Muscle of leg (tissue), 3 donors: ENCODE measurements at regions not wholly inside any gene's neighbourhood (a gene's known extent, or its start where the extent isn't known, plus 50 kb on each side); places are given as distances from the start of the nearest gene placed in this dataset.

Experiments used
- DNase-seq: peaks from one replicate; pipeline ENCODE4 v3.0.0; 2013
- H3K27ac ChIP-seq: one replicate; pipeline ENCODE4 v1.5.1; 2013; ENCODE audit warnings: mild to moderate bottlenecking, low read length, control low read depth
- H3K27me3 ChIP-seq: one replicate; pipeline ENCODE4 v1.6.1; 2013; ENCODE audit warnings: low read length; ENCODE audit not compliant: control insufficient read depth, insufficient read depth
- H3K36me3 ChIP-seq: one replicate; pipeline ENCODE4 v1.6.1; 2013; ENCODE audit warnings: low read length; ENCODE audit not compliant: control insufficient read depth, insufficient read depth
- H3K4me1 ChIP-seq: one replicate; pipeline ENCODE4 v1.6.1; 2013; ENCODE audit warnings: low read length; ENCODE audit not compliant: control insufficient read depth, insufficient read depth
- H3K4me3 ChIP-seq: one replicate; pipeline ENCODE4 v1.5.1; 2013; ENCODE audit warnings: low read length, control low read depth
- H3K9me3 ChIP-seq: replicated peaks from 2 replicates; pipeline ENCODE4 v1.6.1; 2013; ENCODE audit warnings: low read depth, low read length; ENCODE audit not compliant: control insufficient read depth
- WGBS: methylation state at CpG from one replicate; pipeline ENCODE4 v1.1.5; 2013; ENCODE audit warnings: missing lambda C conversion rate; ENCODE audit not compliant: insufficient coverage; 5-methylcytosine and 5-hydroxymethylcytosine counted together

GRCh38 chr6:56808871-56809359 lies 146.0 kb upstream of the BEND6 start:
- peak overlapping the region; percentile 43 for H3K27ac ChIP-seq
- peak; percentile 28 for DNase-seq
- H3K36me3 ChIP-seq, result no peaks in the 10 kb centered on the region
- H3K27me3 ChIP-seq, result no peaks in the 10 kb centered on the region
- H3K4me3 ChIP-seq, result no peak overlapping the region
- H3K4me1 ChIP-seq, result no peaks in the 10 kb centered on the region
- no peaks in the 10 kb centered on the region for H3K9me3 ChIP-seq
- WGBS, result 100% methylated on average over 1 of the region's 3 CpGs

GRCh38 chr6:56807989-56808337 lies 146.9 kb upstream of the BEND6 start:
- Histone ChIP-seq H3K9me3 (no peaks in the 10 kb centered on the region), H3K4me1 (no peaks in the 10 kb centered on the region), H3K27me3 (no peaks in the 10 kb centered on the region), H3K4me3 (no peak overlapping the region), H3K27ac (no peak overlapping the region), H3K36me3 (no peaks in the 10 kb centered on the region)
- no CpG with 5 or more reads among the region's 4 CpGs for WGBS
- no peak for DNase-seq

GRCh38 chr6:56807326-56807988 lies 147.4 kb upstream of the BEND6 start:
- no peaks in the 10 kb centered on the region for H3K4me1 ChIP-seq
- no peaks in the 10 kb centered on the region for H3K27me3 ChIP-seq
- no peaks in the 10 kb centered on the region for H3K9me3 ChIP-seq
- no peak overlapping the region for H3K4me3 ChIP-seq
- no peaks in the 10 kb centered on the region for H3K36me3 ChIP-seq
- no peak for DNase-seq
- H3K27ac ChIP-seq, result no peak overlapping the region
- no CpG with 5 or more reads among the region's 4 CpGs for WGBS

- H3K4me3 ChIP-seq, result no peak overlapping the region
These were observed 148.5 kb upstream of the BEND6 start for GRCh38 chr6:56806368-56806767.

GRCh38 chr6:56804996-56805395 lies 149.9 kb upstream of the BEND6 start:
- peak; percentile 49 for DNase-seq
- no CpG with 5 or more reads among the region's 1 CpG for WGBS
- Histone ChIP-seq H3K27me3 (no peaks in the 10 kb centered on the region), H3K4me1 (no peaks in the 10 kb centered on the region), H3K36me3 (no peaks in the 10 kb centered on the region), H3K4me3 (no peak overlapping the region), H3K27ac (no peak overlapping the region), H3K9me3 (no peaks in the 10 kb centered on the region)

More at GRCh38 chr6:56806368-56806767, 148.5 kb upstream of the BEND6 start:
- peak; percentile 49 for DNase-seq
- WGBS, result 77% methylated on average over 1 of the region's 1 CpG
- Histone ChIP-seq H3K9me3 (no peaks in the 10 kb centered on the region), H3K27me3 (no peaks in the 10 kb centered on the region), H3K4me1 (no peaks in the 10 kb centered on the region), H3K36me3 (no peaks in the 10 kb centered on the region), H3K27ac (no peak overlapping the region)

GRCh38 chr6:56803594-56803993 lies 151.3 kb upstream of the BEND6 start:
- Histone ChIP-seq H3K27me3 (no peaks in the 10 kb centered on the region), H3K4me1 (no peaks in the 10 kb centered on the region), H3K36me3 (no peaks in the 10 kb centered on the region), H3K27ac (no peak overlapping the region), H3K9me3 (no peaks in the 10 kb centered on the region), H3K4me3 (no peak overlapping the region)
- WGBS, result 100% methylated on average over 1 of the region's 2 CpGs
- peak; percentile 17 for DNase-seq

GRCh38 chr6:56802584-56802983 lies 152.3 kb upstream of the BEND6 start:
- no peak overlapping the region for H3K4me3 ChIP-seq
- H3K9me3 ChIP-seq, result no peaks in the 10 kb centered on the region
- no peaks in the 10 kb centered on the region for H3K4me1 ChIP-seq
- no peaks in the 10 kb centered on the region for H3K36me3 ChIP-seq
- H3K27me3 ChIP-seq, result no peaks in the 10 kb centered on the region
- no CpG with 5 or more reads among the region's 2 CpGs for WGBS
- H3K27ac ChIP-seq, result no peak overlapping the region
- peak; percentile 41 for DNase-seq

GRCh38 chr6:56799989-56800388 lies 154.9 kb upstream of the BEND6 start:
- Histone ChIP-seq H3K27me3 (no peaks in the 10 kb centered on the region), H3K9me3 (no peaks in the 10 kb centered on the region), H3K27ac (no peak overlapping the region), H3K4me1 (no peaks in the 10 kb centered on the region), H3K36me3 (no peaks in the 10 kb centered on the region), H3K4me3 (no peak overlapping the region)
- no CpG with 5 or more reads among the region's 3 CpGs for WGBS
- no peak for DNase-seq

GRCh38 chr6:56798163-56798562 lies 155.5 kb upstream of the DST start:
- Histone ChIP-seq H3K9me3 (no peaks in the 10 kb centered on the region), H3K27ac (no peak overlapping the region), H3K27me3 (no peaks in the 10 kb centered on the region), H3K36me3 (no peaks in the 10 kb centered on the region), H3K4me3 (no peak overlapping the region), H3K4me1 (peaks cover 3% of the 10 kb centered on the region)
- no CpG with 5 or more reads among the region's 2 CpGs for WGBS
- DNase-seq, result no peak

- no CpG with 5 or more reads among the region's 1 CpG for WGBS
- Histone ChIP-seq H3K27ac (no peak overlapping the region), H3K9me3 (no peaks in the 10 kb centered on the region), H3K4me3 (no peak overlapping the region), H3K36me3 (no peaks in the 10 kb centered on the region), H3K4me1 (peaks cover 3% of the 10 kb centered on the region), H3K27me3 (no peaks in the 10 kb centered on the region)
- no peak for DNase-seq
These were observed 153.5 kb upstream of the DST start for GRCh38 chr6:56796196-56796532.
